Upper lobe of left lung (tissue), 6 donors: ENCODE measurements at regions not wholly inside any gene's neighbourhood (a gene's known extent, or its start where the extent isn't known, plus 50 kb on each side); places are given as distances from the start of the nearest gene placed in this dataset.

Experiments used
- ATAC-seq, 2 donors: fragments of 200-7000 bp; cut with Tn5 transposase; one replicate each; pipeline ENCODE4 v1.9.1; 2022; ENCODE audit warnings: mild to moderate bottlenecking in 2 of 2, moderate library complexity in 2 of 2; ENCODE audit not compliant: low FRiP score in 2 of 2
- DNase-seq, 2 donors: peaks; one replicate each; pipeline ENCODE4 v3.0.0-alpha.2; 2019 to 2020
- H3K27ac ChIP-seq, 4 donors: fragments of 200-600 bp; sonication (generic); one replicate each; pipeline ENCODE4 v1.5.1; 2016 to 2019
- H3K27me3 ChIP-seq, 4 donors: fragments of 200-600 bp; sonication (generic); one replicate each; pipeline ENCODE4 v1.5.1; 2017 to 2019
- H3K36me3 ChIP-seq, 4 donors: fragments of 200-600 bp; sonication (generic); one replicate each; pipeline ENCODE4 v1.5.1; 2016 to 2019
- H3K4me1 ChIP-seq, 4 donors: fragments of 200-600 bp; sonication (generic); one replicate each; pipeline ENCODE4 v1.5.1; 2018 to 2019
- H3K4me3 ChIP-seq, 4 donors: fragments of 200-600 bp; sonication (generic); one replicate each; pipeline ENCODE4 v1.5.1; 2017 to 2019; ENCODE audit warnings: mild to moderate bottlenecking in 2 of 4, moderate library complexity in 1 of 4
- H3K9me3 ChIP-seq, 4 donors: fragments of 200-600 bp; sonication (generic); one replicate each; pipeline ENCODE4 v1.5.1; 2018 to 2019
- CTCF ChIP-seq, 6 experiments: fragments of 450-650 bp in 4 of 6; fragments of 200-600 bp in 2 of 6; sonication (generic) in 2 of 6; IDR thresholded peaks; one replicate each; pipeline ENCODE4 v1.5.1; 2016 to 2019; ENCODE audit warnings: antibody characterized with exemption in 6 of 6
- EP300 ChIP-seq, 4 donors: sonication (generic); formaldehyde crosslinking; IDR thresholded peaks; one replicate each; pipeline ENCODE4 v1.5.1; 2017; ENCODE audit warnings: antibody characterized with exemption in 4 of 4, control low read depth in 2 of 4
- POLR2A ChIP-seq, 4 donors: fragments of 450-650 bp; IDR thresholded peaks; one replicate each; pipeline ENCODE4 v1.5.1; 2016 to 2017; ENCODE audit warnings: antibody characterized with exemption in 4 of 4, mild to moderate bottlenecking in 2 of 4
- POLR2AphosphoS5 ChIP-seq, 2 donors: sonication (generic); formaldehyde crosslinking; IDR thresholded peaks; one replicate each; pipeline ENCODE4 v1.5.1; 2017; ENCODE audit warnings: antibody characterized with exemption in 2 of 2
- WGBS, 2 donors: methylation state at CpG; one replicate each; pipeline ENCODE4 v1.1.5; 2017 to 2018; 5-methylcytosine and 5-hydroxymethylcytosine counted together
- donor health status: DM: no; HTN: no; CAD: no; lungs with moderate emphysema.
- donor health status: DM: no; HTN: yes; CAD: no; lungs with severe emphysema.

GRCh38 chr3:153714016-153714415, 407.2 kb upstream of the ARHGEF26 start:
- no peak overlapping the region for H3K4me3 ChIP-seq
- H3K9me3 ChIP-seq = no peaks in the 10 kb centered on the region
- H3K4me1 ChIP-seq = no peaks in the 10 kb centered on the region
- no peaks in the 10 kb centered on the region for H3K27me3 ChIP-seq
- ATAC-seq (no peak), DNase-seq (no peak)
- H3K36me3 ChIP-seq = no peaks in the 10 kb centered on the region
- TF ChIP-seq POLR2A (IDR thresholded peaks at IDR 0.05) (no peak), CTCF (IDR thresholded peaks at IDR 0.05) (no peak), POLR2AphosphoS5 (IDR thresholded peaks at IDR 0.05) (no peak), EP300 (IDR thresholded peaks at IDR 0.05) (no peak)
- H3K27ac ChIP-seq = no peak overlapping the region
- 58 to 68% methylated on average over 4 of the region's 4 CpGs for WGBS, 2 donors

- no peak for TF ChIP-seq POLR2A (IDR thresholded peaks at IDR 0.05)
- no peak for TF ChIP-seq CTCF (IDR thresholded peaks at IDR 0.05)
- TF ChIP-seq EP300 (IDR thresholded peaks at IDR 0.05) = no peak
- DNase-seq = no peak
- no peak for ATAC-seq
- Histone ChIP-seq H3K27me3 (no peaks in the 10 kb centered on the region), H3K4me1 (no peaks in the 10 kb centered on the region), H3K4me3 (no peak overlapping the region), H3K36me3 (no peaks in the 10 kb centered on the region), H3K27ac (no peak overlapping the region), H3K9me3 (no peaks in the 10 kb centered on the region)
- 60 to 72% methylated on average over 1 of the region's 1 CpG for WGBS, 2 donors
These were observed 406.5 kb upstream of the ARHGEF26 start for GRCh38 chr3:153714588-153715290.

- H3K4me3 ChIP-seq = no peak overlapping the region
- no peaks in the 10 kb centered on the region for H3K4me1 ChIP-seq
- DNase-seq (no peak), ATAC-seq (no peak)
- 44 to 72% methylated on average over 2 of the region's 2 CpGs for WGBS, 2 donors
- no peak overlapping the region for H3K27ac ChIP-seq
- no peaks in the 10 kb centered on the region for H3K9me3 ChIP-seq
- H3K27me3 ChIP-seq = no peaks in the 10 kb centered on the region
- no peaks in the 10 kb centered on the region for H3K36me3 ChIP-seq
- TF ChIP-seq EP300 (IDR thresholded peaks at IDR 0.05) (no peak), POLR2AphosphoS5 (IDR thresholded peaks at IDR 0.05) (no peak), CTCF (IDR thresholded peaks at IDR 0.05) (no peak), POLR2A (IDR thresholded peaks at IDR 0.05) (no peak)
These were observed 399.0 kb upstream of the ARHGEF26 start for GRCh38 chr3:153722157-153722556.

GRCh38 chr3:153731071-153731470, 390.1 kb upstream of the ARHGEF26 start:
- H3K27ac ChIP-seq = no peak overlapping the region
- no peaks in the 10 kb centered on the region for H3K4me1 ChIP-seq
- no peaks in the 10 kb centered on the region for H3K9me3 ChIP-seq
- WGBS, 2 donors = 87 to 89% methylated on average over 2 of the region's 2 CpGs
- no peaks in the 10 kb centered on the region for H3K27me3 ChIP-seq
- TF ChIP-seq EP300 (IDR thresholded peaks at IDR 0.05) = no peak
- TF ChIP-seq CTCF (IDR thresholded peaks at IDR 0.05) = no peak
- no peak for TF ChIP-seq POLR2A (IDR thresholded peaks at IDR 0.05)
- no peak for TF ChIP-seq POLR2AphosphoS5 (IDR thresholded peaks at IDR 0.05)
- no peaks in the 10 kb centered on the region for H3K36me3 ChIP-seq
- DNase-seq (no peak), ATAC-seq (no peak)
- H3K4me3 ChIP-seq = no peak overlapping the region
